ENCODE measurements at regions not wholly inside any gene's neighbourhood (a gene's known extent, or its start where the extent isn't known, plus 50 kb on each side); places are given as distances from the start of the nearest gene placed in this dataset.

DNA sequence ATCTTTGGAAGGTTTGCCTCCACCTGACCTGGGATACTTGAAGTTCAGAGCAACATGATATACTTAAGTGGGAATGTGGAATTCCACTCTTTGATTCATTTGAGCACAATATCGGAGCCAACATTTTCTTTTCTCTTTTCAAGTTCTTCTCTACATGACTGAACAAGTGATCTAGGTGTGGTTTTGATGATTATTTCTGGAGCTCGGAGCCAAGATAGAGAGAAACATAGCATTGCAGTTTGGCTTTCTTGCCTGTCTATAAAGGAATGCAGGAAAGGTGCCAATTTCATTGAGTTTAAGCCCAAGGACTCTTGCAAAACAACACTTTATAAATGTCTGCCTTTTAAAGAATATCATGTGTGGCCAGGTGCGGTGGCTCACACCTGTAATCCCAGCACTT is 124.2 kb upstream of the FAM83B start:
- H3K9me3 ChIP-seq (ENCODE audit: insufficient read depth, low read depth, low read length), result no peaks in the 10 kb centered on the region
- no peak overlapping the region for H3K27ac ChIP-seq (ENCODE audit: low read length)
- no peaks in the 10 kb centered on the region for H3K27me3 ChIP-seq (ENCODE audit: insufficient read depth, low read length)
- H3K4me3 ChIP-seq (ENCODE audit: low read length), result no peak overlapping the region
- no peak overlapping the region for H3K9ac ChIP-seq (ENCODE audit: low read depth, low read length)
- peaks cover 9% of the 10 kb centered on the region; the same call in 1 of the 2 replicates for H3K4me1 ChIP-seq (ENCODE audit: insufficient read depth, low read length)
- H3K36me3 ChIP-seq (ENCODE audit: insufficient read depth, low read depth, low read length), result no peaks in the 10 kb centered on the region

DNA sequence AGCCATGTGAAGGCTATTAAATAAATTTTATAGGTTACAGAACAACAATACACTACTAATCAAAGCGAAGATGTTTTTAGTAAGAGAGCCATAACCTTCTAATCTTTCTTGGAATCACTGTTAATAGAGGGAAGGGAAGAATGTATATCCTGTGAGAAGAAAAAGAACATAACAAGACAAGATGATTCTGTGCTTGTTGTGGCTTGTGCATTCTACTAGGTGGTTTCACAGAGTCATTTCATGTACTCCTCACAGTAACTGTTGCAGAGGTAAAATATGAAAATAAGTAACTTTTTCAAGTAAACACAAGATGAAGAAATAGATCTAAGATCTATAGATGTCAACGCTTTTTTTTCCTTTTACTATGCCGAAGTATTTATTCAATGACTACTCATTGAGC is 116.9 kb upstream of the FAM83B start:
- Histone ChIP-seq H3K36me3 (ENCODE audit: insufficient read depth, low read depth, low read length) (no peaks in the 10 kb centered on the region), H3K9me3 (ENCODE audit: insufficient read depth, low read depth, low read length) (no peaks in the 10 kb centered on the region), H3K4me3 (ENCODE audit: low read length) (no peak overlapping the region), H3K27ac (ENCODE audit: low read length) (no peak overlapping the region), H3K4me1 (ENCODE audit: insufficient read depth, low read length) (no peaks in the 10 kb centered on the region), H3K27me3 (ENCODE audit: insufficient read depth, low read length) (no peaks in the 10 kb centered on the region), H3K9ac (ENCODE audit: low read depth, low read length) (no peak overlapping the region)

DNA sequence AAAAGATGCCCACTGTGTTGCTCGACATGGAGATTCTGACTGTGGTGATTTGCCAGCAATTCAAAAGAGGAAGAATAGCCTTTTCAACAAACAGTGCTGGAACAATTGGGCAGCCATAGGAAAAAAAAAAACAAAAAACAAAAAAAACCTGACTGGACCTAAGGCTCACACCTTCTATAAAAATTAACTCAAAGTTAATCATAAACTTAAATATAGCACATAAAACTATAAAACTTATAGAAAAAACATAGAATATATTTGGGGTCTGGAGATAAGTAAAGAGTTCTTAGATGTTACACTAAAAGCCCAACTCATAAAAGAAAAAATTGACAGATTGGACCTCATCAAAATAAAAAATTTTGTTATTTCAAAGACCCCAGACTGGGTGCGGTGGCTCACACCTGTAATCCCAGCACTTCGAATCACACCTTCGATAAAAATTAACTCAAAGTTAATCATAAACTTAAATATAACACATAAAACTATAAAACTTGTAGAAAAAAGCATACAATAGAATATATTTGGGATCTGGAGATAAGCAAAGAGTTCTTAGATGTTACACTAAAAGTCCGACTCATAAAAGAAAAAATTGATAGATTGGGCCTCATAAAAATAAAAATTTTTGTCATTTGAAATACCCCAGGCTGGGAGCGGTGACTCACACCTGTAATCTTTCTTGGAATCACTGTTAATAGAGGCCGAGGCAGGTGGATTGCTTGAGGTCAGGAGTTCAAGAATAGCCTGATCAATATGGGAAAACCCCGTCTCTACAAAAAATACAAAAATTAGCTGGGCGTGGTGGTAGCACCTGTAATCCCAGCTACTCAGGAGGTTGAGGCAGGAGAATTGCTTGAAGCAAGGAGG is 115.6 kb upstream of the FAM83B start:
- no peak overlapping the region for H3K27ac ChIP-seq (ENCODE audit: low read length)
- no peaks in the 10 kb centered on the region for H3K27me3 ChIP-seq (ENCODE audit: insufficient read depth, low read length)
- H3K9ac ChIP-seq (ENCODE audit: low read depth, low read length), result no peak overlapping the region
- H3K9me3 ChIP-seq (ENCODE audit: insufficient read depth, low read depth, low read length), result no peaks in the 10 kb centered on the region
- no peaks in the 10 kb centered on the region for H3K4me1 ChIP-seq (ENCODE audit: insufficient read depth, low read length)
- H3K4me3 ChIP-seq (ENCODE audit: low read length), result no peak overlapping the region
- no peaks in the 10 kb centered on the region for H3K36me3 ChIP-seq (ENCODE audit: insufficient read depth, low read depth, low read length)

DNA sequence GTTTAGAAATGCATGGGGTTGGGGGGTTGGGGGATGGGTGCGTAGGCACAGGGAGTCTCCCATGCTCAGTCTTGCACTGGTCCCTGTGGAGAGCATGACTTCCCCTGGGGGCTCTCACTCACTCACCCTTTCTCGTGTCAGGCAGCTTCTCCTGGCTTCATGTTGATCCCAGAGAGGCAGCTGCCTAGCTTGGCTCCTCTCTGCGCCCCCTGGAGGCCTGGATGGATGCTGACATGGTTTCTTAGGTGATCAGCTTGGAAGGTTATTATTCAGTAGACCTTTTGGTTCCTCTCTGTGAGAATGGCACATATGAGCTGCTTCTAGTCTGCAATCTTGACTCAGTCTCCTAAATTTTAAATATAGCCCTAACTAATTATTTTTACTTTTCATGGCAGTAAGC is 109.3 kb upstream of the FAM83B start:
- no peaks in the 10 kb centered on the region for H3K9me3 ChIP-seq (ENCODE audit: insufficient read depth, low read depth, low read length)
- no peak overlapping the region for H3K4me3 ChIP-seq (ENCODE audit: low read length)
- H3K4me1 ChIP-seq (ENCODE audit: insufficient read depth, low read length), result no peaks in the 10 kb centered on the region
- no peaks in the 10 kb centered on the region for H3K27me3 ChIP-seq (ENCODE audit: insufficient read depth, low read length)
- no peak overlapping the region for H3K27ac ChIP-seq (ENCODE audit: low read length)
- H3K36me3 ChIP-seq (ENCODE audit: insufficient read depth, low read depth, low read length), result no peaks in the 10 kb centered on the region
- H3K9ac ChIP-seq (ENCODE audit: low read depth, low read length), result no peak overlapping the region

DNA sequence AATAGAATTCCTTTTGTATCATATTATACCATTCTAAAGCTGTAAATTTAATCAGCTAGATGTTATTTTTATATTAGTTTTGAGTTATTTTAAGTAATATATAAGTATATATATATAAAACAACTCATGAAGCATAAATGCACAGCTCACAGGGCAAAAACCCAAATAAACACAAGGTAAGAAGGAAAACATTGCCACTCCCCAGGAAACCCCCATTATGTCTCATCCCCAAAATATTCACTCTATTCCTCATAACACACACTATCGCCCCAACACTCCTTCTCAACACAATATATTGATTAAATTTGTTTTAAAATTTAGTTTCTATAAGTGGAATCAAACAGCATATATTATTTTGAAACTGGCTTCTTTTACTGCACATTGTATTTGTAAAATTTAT is 98.6 kb upstream of the FAM83B start:
- H3K27me3 ChIP-seq (ENCODE audit: insufficient read depth, low read length), result no peaks in the 10 kb centered on the region
- H3K9ac ChIP-seq (ENCODE audit: low read depth, low read length), result no peak overlapping the region
- no peaks in the 10 kb centered on the region for H3K9me3 ChIP-seq (ENCODE audit: insufficient read depth, low read depth, low read length)
- no peak overlapping the region for H3K4me3 ChIP-seq (ENCODE audit: low read length)
- no peaks in the 10 kb centered on the region for H3K36me3 ChIP-seq (ENCODE audit: insufficient read depth, low read depth, low read length)
- no peaks in the 10 kb centered on the region for H3K4me1 ChIP-seq (ENCODE audit: insufficient read depth, low read length)
- H3K27ac ChIP-seq (ENCODE audit: low read length), result no peak overlapping the region

DNA sequence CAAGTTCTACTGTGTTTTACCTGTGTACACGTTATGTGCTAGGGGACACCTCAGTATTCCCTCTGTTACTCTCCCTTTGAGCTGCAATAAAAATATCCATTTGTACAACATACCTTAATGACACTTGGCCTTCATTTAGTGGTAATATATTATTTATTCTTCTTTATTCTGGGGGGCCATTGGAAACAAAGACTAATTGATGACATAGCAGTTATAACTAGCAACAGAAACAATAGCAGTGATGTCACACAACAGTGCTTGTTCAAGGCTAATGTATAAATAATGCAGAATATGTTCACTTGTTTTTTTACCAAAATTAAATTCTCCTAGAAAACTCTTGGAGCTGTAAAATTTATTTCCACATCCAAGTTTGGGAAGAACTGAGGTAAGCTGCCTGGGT is 92.2 kb upstream of the FAM83B start:
- Histone ChIP-seq H3K4me3 (ENCODE audit: low read length) (no peak overlapping the region), H3K36me3 (ENCODE audit: insufficient read depth, low read depth, low read length) (no peaks in the 10 kb centered on the region), H3K27ac (ENCODE audit: low read length) (no peak overlapping the region), H3K9ac (ENCODE audit: low read depth, low read length) (no peak overlapping the region), H3K9me3 (ENCODE audit: insufficient read depth, low read depth, low read length) (no peaks in the 10 kb centered on the region), H3K4me1 (ENCODE audit: insufficient read depth, low read length) (peaks cover 8% of the 10 kb centered on the region), H3K27me3 (ENCODE audit: insufficient read depth, low read length) (no peaks in the 10 kb centered on the region)

DNA sequence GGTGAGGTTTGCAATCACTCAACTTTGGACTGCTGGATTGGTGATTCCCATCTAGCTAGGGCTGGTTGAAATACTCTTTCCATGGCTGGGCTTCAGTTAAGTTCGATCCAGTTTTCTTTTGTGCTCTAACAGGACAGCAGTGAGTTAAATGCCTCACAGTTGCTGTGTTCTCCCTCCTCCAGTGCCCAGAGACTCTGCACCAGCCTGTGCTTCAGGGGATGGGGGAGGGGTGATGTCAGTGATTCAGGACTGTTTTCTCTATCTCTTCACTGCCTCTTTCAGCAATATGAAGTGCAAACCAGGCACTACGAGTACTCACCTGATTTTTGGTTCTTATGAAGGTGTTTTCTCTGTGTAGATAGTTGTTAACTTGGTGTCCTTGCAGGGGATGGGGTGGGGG is 88.2 kb upstream of the FAM83B start:
- Histone ChIP-seq H3K4me1 (ENCODE audit: insufficient read depth, low read length) (peaks cover 8% of the 10 kb centered on the region), H3K9ac (ENCODE audit: low read depth, low read length) (no peak overlapping the region), H3K9me3 (ENCODE audit: insufficient read depth, low read depth, low read length) (no peaks in the 10 kb centered on the region), H3K4me3 (ENCODE audit: low read length) (no peak overlapping the region), H3K27me3 (ENCODE audit: insufficient read depth, low read length) (no peaks in the 10 kb centered on the region), H3K36me3 (ENCODE audit: insufficient read depth, low read depth, low read length) (no peaks in the 10 kb centered on the region), H3K27ac (ENCODE audit: low read length) (no peak overlapping the region)

DNA sequence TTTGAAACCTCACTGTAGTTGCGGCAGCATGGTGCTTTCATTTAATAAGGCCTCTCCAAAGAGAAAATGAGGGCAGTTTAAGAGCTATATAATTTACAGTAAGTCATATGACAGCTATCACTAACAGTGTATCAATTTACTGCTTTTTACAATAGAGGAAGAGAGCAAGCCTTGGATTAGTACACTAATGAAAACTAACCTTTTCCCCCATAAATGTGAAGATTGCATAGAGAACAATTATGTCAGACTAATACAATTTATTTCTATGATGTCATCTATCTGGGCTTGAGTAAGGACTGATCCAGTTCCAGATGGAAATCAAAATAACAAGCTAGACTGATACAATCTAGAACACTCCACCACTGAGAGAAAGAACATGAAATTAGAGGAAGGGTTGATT is 78.1 kb upstream of the FAM83B start:
- H3K4me1 ChIP-seq (ENCODE audit: insufficient read depth, low read length), result no peaks in the 10 kb centered on the region
- H3K9ac ChIP-seq (ENCODE audit: low read depth, low read length), result no peak overlapping the region
- H3K36me3 ChIP-seq (ENCODE audit: insufficient read depth, low read depth, low read length), result no peaks in the 10 kb centered on the region
- no peak overlapping the region for H3K27ac ChIP-seq (ENCODE audit: low read length)
- H3K27me3 ChIP-seq (ENCODE audit: insufficient read depth, low read length), result no peaks in the 10 kb centered on the region
- no peaks in the 10 kb centered on the region for H3K9me3 ChIP-seq (ENCODE audit: insufficient read depth, low read depth, low read length)
- H3K4me3 ChIP-seq (ENCODE audit: low read length), result no peak overlapping the region

DNA sequence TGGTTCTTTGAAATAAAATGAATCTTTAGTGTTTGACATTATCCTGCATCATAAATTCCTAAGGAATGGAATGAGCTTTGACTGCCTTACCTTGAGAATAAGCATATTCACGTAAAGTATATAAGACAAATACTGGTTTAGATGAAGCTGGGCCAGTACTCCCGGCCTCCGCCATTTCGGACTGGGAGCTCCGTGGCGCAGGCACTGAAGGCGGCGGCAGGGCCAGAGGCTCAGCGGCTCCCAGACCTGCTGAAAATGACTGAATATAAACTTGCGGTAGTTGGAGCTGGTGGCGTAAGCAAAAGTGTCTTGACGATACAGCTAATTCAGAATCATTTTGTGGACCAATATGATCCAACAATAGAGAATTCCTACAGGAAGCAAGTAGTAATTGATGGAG is 76.2 kb upstream of the FAM83B start:
- H3K9ac ChIP-seq (ENCODE audit: low read depth, low read length), result no peak overlapping the region
- H3K4me1 ChIP-seq (ENCODE audit: insufficient read depth, low read length), result no peaks in the 10 kb centered on the region
- H3K27ac ChIP-seq (ENCODE audit: low read length), result no peak overlapping the region
- H3K9me3 ChIP-seq (ENCODE audit: insufficient read depth, low read depth, low read length), result no peaks in the 10 kb centered on the region
- no peaks in the 10 kb centered on the region for H3K36me3 ChIP-seq (ENCODE audit: insufficient read depth, low read depth, low read length)
- no peaks in the 10 kb centered on the region for H3K27me3 ChIP-seq (ENCODE audit: insufficient read depth, low read length)
- no peak overlapping the region for H3K4me3 ChIP-seq (ENCODE audit: low read length)

DNA sequence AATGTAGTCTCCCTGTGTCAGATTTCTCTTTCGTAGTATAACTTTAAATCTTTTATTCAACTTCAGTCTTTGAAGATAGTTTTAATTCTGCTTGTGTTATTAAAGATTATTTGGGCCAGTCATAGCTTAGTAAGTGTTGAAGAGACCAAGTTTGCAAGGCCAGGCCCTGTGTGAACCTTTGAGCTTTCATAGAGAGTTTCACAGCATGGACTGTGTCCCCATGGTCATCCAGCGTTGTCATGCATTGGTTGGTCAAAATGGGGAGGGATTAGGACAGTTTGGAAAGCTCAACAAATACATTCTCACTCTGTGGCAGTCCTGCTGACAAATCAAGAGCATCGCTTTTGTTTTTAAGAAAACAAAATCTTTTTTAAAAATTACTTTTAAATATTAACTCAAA is 74.6 kb upstream of the FAM83B start:
- Histone ChIP-seq H3K36me3 (ENCODE audit: insufficient read depth, low read depth, low read length) (no peaks in the 10 kb centered on the region), H3K9ac (ENCODE audit: low read depth, low read length) (no peak overlapping the region), H3K27me3 (ENCODE audit: insufficient read depth, low read length) (no peaks in the 10 kb centered on the region), H3K9me3 (ENCODE audit: insufficient read depth, low read depth, low read length) (no peaks in the 10 kb centered on the region), H3K4me3 (ENCODE audit: low read length) (no peak overlapping the region), H3K27ac (ENCODE audit: low read length) (no peak overlapping the region), H3K4me1 (ENCODE audit: insufficient read depth, low read length) (peaks cover under 1% of the 10 kb centered on the region; the same call in 1 of the 2 replicates)

DNA sequence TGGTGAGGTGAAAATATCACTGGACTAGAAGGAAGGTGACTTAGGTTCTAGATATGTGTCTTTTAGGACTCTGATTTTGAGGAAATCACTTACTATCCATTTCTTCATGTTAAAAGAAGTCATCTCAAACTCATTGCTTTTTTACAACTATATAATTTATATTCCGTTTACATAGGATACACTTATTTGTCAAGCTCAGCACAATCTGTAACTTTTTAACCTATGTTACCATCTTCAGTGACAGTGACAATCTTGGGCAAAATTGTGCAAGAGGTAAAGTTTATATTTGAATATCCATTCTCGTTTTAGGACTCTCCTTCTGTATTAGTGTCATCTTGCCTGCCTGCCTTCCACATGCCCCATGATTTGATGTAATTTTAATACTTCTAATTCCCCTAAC is 74.0 kb upstream of the FAM83B start:
- no peak overlapping the region for H3K27ac ChIP-seq (ENCODE audit: low read length)
- no peaks in the 10 kb centered on the region for H3K27me3 ChIP-seq (ENCODE audit: insufficient read depth, low read length)
- no peaks in the 10 kb centered on the region for H3K36me3 ChIP-seq (ENCODE audit: insufficient read depth, low read depth, low read length)
- no peaks in the 10 kb centered on the region for H3K9me3 ChIP-seq (ENCODE audit: insufficient read depth, low read depth, low read length)
- no peak overlapping the region for H3K4me3 ChIP-seq (ENCODE audit: low read length)
- peaks cover 7% of the 10 kb centered on the region; the same call in 1 of the 2 replicates for H3K4me1 ChIP-seq (ENCODE audit: insufficient read depth, low read length)
- H3K9ac ChIP-seq (ENCODE audit: low read depth, low read length), result no peak overlapping the region

DNA sequence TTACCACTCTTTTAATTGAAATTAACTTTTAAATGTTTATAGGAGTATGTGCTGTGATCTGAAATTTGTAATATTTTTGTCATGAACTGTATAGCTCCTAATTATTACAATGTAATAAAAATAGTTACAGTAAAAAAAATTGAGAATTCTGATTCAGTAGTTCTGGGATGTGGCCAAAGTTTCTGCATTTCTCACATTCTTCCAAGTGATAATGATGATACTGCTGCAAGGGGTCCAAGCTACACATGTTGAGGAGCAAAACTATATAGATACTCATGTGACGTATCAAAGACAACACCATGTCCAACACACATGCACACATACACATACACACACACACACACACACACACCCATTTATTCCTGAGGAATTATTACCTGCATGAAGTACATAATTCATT is 71.0 kb upstream of the FAM83B start:
- Histone ChIP-seq H3K4me3 (ENCODE audit: low read length) (no peak overlapping the region), H3K9ac (ENCODE audit: low read depth, low read length) (no peak overlapping the region), H3K9me3 (ENCODE audit: insufficient read depth, low read depth, low read length) (no peaks in the 10 kb centered on the region), H3K36me3 (ENCODE audit: insufficient read depth, low read depth, low read length) (no peaks in the 10 kb centered on the region), H3K27ac (ENCODE audit: low read length) (no peak overlapping the region), H3K27me3 (ENCODE audit: insufficient read depth, low read length) (no peaks in the 10 kb centered on the region), H3K4me1 (ENCODE audit: insufficient read depth, low read length) (peaks cover 7% of the 10 kb centered on the region; the same call in 1 of the 2 replicates)
